GM12878 (cell line): ENCODE measurements at regions not wholly inside any gene's neighbourhood (a gene's known extent, or its start where the extent isn't known, plus 50 kb on each side); places are given as distances from the start of the nearest gene placed in this dataset.

Experiments
- ATAC-seq: fragments of 200-7000 bp; cut with Tn5 transposase; 3 replicates; pipeline ENCODE4 v1.9.1; 2020; ENCODE audit warnings: mild to moderate bottlenecking, moderate library complexity
- BruUV-seq: library from RNA; stranded (reverse); fragments of 400-500 nt; replicated peaks from 2 replicates; lab custom pipeline; 2021; lab: Mats Ljungman, UMichigan
- CTCF ChIA-PET: fragments of 300-600 bp; sonication (Branson Sonifier 250); formaldehyde crosslinking; extraction: SDS; loops from one replicate; lab custom pipeline; 2021; ENCODE audit warnings: inconsistent platforms; lab: Yijun Ruan, JAX
- POLR2A ChIA-PET: fragments of 350-600 bp; formaldehyde crosslinking; extraction: SDS; loops from one replicate; lab custom pipeline; 2021; ENCODE audit warnings: inconsistent platforms; lab: Charles Lee
- RAD21 ChIA-PET: fragments of 300-600 bp; sonication (Branson Sonifier 250); formaldehyde crosslinking; loops from one replicate; lab custom pipeline; 2023; ENCODE audit warnings: antibody characterized with exemption; ENCODE audit not compliant: unreplicated experiment; lab: Charles Lee
- SMC1A ChIA-PET: fragments of 300-600 bp; sonication (Branson Sonifier 250); formaldehyde crosslinking; loops from one replicate; lab custom pipeline; 2023; ENCODE audit not compliant: unreplicated experiment, uncharacterized antibody; lab: Charles Lee
- DNase-seq: peaks from one replicate; pipeline ENCODE4 v3.0.0-alpha.2; 2011; ENCODE audit warnings: low read depth, low spot score
- FAIRE-seq: peaks from 3 replicates; lab custom pipeline; 2011; peaks lifted over from hg19 to GRCh38; lab: Jason Lieb, UNC
- H2AFZ ChIP-seq: 2 replicates; pipeline ENCODE4 v1.6.0; 2011; ENCODE audit warnings: low read depth, low read length, control low read depth; ENCODE audit not compliant: control insufficient read depth
- H3K27ac ChIP-seq: 2 replicates; pipeline ENCODE4 v1.5.1; 2011; ENCODE audit warnings: control low read depth; ENCODE audit not compliant: control insufficient read depth, insufficient read depth
- H3K27me3 ChIP-seq, 2 experiments: replicated peaks in 1 of 2; 2 replicates each; pipeline versions ENCODE4 v1.6.0 to v1.6.1; 2011; ENCODE audit warnings: low read length in 1 of 2; ENCODE audit not compliant: control insufficient read depth in 2 of 2, insufficient read depth in 2 of 2
- H3K36me3 ChIP-seq, 2 experiments: 2 replicates each; pipeline ENCODE4 v1.5.1; 2011; ENCODE audit warnings: low read length in 1 of 2; ENCODE audit not compliant: control insufficient read depth in 2 of 2, insufficient read depth in 2 of 2
- H3K4me1 ChIP-seq: 2 replicates; pipeline ENCODE4 v1.6.1; 2011; ENCODE audit warnings: mild to moderate bottlenecking, low read length, moderate library complexity, mixed read lengths; ENCODE audit not compliant: control insufficient read depth, insufficient read depth
- H3K4me2 ChIP-seq: 2 replicates; pipeline ENCODE4 v1.6.0; 2011; ENCODE audit warnings: control low read depth; ENCODE audit not compliant: control insufficient read depth, insufficient read depth
- H3K4me3 ChIP-seq: fragments of 200-600 bp; sonication (generic); 2 replicates; pipeline ENCODE4 v1.5.1; 2016
- H3K79me2 ChIP-seq: 2 replicates; pipeline ENCODE4 v1.6.0; 2011; ENCODE audit warnings: low read length; ENCODE audit not compliant: control insufficient read depth, insufficient read depth
- H3K9ac ChIP-seq: 2 replicates; pipeline ENCODE4 v1.8.0; 2011; ENCODE audit warnings: low read length, control low read depth, mixed read lengths; ENCODE audit not compliant: control insufficient read depth, insufficient read depth
- H3K9me3 ChIP-seq: replicated peaks from 3 replicates; pipeline ENCODE4 v1.5.1; 2011; ENCODE audit warnings: mild to moderate bottlenecking, low read length; ENCODE audit not compliant: control insufficient read depth, insufficient read depth
- H4K20me1 ChIP-seq: 2 replicates; pipeline ENCODE4 v1.6.0; 2011; ENCODE audit not compliant: control insufficient read depth, insufficient read depth
- ESRRA ChIP-seq: IDR thresholded peaks from 2 replicates; pipeline ENCODE4 v1.6.1; 2012; ENCODE audit warnings: mild to moderate bottlenecking, low read length, improper control_type of control experiment
- HDAC2 ChIP-seq: fragments of 200-600 bp; sonication (generic); IDR thresholded peaks from 2 replicates; pipeline ENCODE4 v1.6.1; 2017
- MTA2 ChIP-seq: fragments of 450-650 bp; IDR thresholded peaks from 2 replicates; pipeline ENCODE4 v1.6.1; 2016; ENCODE audit warnings: low read depth, mild to moderate bottlenecking, moderate library complexity
- MYC ChIP-seq: IDR thresholded peaks from 2 replicates; pipeline ENCODE4 v1.6.1; 2011; ENCODE audit warnings: mild to moderate bottlenecking, low read length, moderate library complexity, inconsistent platforms; ENCODE audit not compliant: insufficient read depth, insufficient replicate concordance, insufficient read length, severe bottlenecking
- NR2C2 ChIP-seq: IDR thresholded peaks from 2 replicates; pipeline ENCODE4 v1.6.1; 2011; ENCODE audit warnings: borderline replicate concordance, low read depth; ENCODE audit not compliant: control insufficient read depth, insufficient read length
- PAX8 ChIP-seq: fragments of 450-650 bp; IDR thresholded peaks from 2 replicates; pipeline ENCODE4 v1.6.1; 2017; ENCODE audit warnings: mild to moderate bottlenecking, moderate library complexity
- PBX3 ChIP-seq: IDR thresholded peaks from 2 replicates; pipeline ENCODE4 v1.6.1; 2011; ENCODE audit warnings: mild to moderate bottlenecking, low read depth, low read length, moderate library complexity; ENCODE audit not compliant: insufficient replicate concordance
- RELB ChIP-seq: fragments of 450-650 bp; IDR thresholded peaks from 2 replicates; pipeline ENCODE4 v1.6.1; 2017; ENCODE audit warnings: low read depth, mild to moderate bottlenecking, moderate library complexity
- SREBF1 ChIP-seq: IDR thresholded peaks from 2 replicates; pipeline ENCODE4 v1.6.1; 2012; ENCODE audit warnings: mild to moderate bottlenecking, low read length
- TAF1 ChIP-seq: IDR thresholded peaks from 2 replicates; pipeline ENCODE4 v1.6.1; 2011; ENCODE audit warnings: mild to moderate bottlenecking, low read depth, low read length, borderline replicate concordance
- USF1 ChIP-seq: IDR thresholded peaks from 2 replicates; pipeline ENCODE4 v1.6.1; 2011; ENCODE audit warnings: borderline replicate concordance, low read depth, mild to moderate bottlenecking, moderate library complexity, mixed read lengths, low read length; ENCODE audit not compliant: insufficient read depth; ENCODE audit errors: extremely low read length
- YBX1 ChIP-seq: fragments of 450-650 bp; IDR thresholded peaks from 2 replicates; pipeline ENCODE4 v1.6.1; 2016; ENCODE audit warnings: antibody characterized with exemption
- WGBS: methylation state at CpG from one replicate; pipeline ENCODE4 v1.1.6; 2016; ENCODE audit warnings: low lambda C conversion rate; ENCODE audit not compliant: insufficient replicate concordance, insufficient coverage; ENCODE audit errors: missing lambda C conversion rate; 5-methylcytosine and 5-hydroxymethylcytosine counted together
- in situ Hi-C: fragments of 300-500 bp; cut with MboI; formaldehyde crosslinking; loops from 9 replicates; pipeline ENCODE4 v1.14.3; 2018; ENCODE audit warnings: mixed read lengths
- intact Hi-C: fragments of 100-400 bp; cut with micrococcal nuclease; formaldehyde crosslinking; loops from one replicate; pipeline ENCODE4 v1.14.2; 2022; ENCODE audit not compliant: unreplicated experiment

- no peak for FAIRE-seq
- H3K27me3 ChIP-seq, result peaks cover 0 to 2% of the 10 kb centered on the region in 2 experiments; a peak in 1 of 4 replicates
- CTCF ChIA-PET, result no interaction called here
- H3K4me2 ChIP-seq, result no peak overlapping the region
- in situ Hi-C loops (no loop called here), intact Hi-C loops (no loop called here)
- RAD21 ChIA-PET, result no interaction called here
- no peaks in the 10 kb centered on the region for H3K4me1 ChIP-seq
- 74% methylated on average over 6 of the region's 6 CpGs for WGBS
- no peak overlapping the region for H3K4me3 ChIP-seq
- POLR2A ChIA-PET, result no interaction called here
- no peak for ATAC-seq
- no TSS peak for BruUV-seq
- no peaks in the 10 kb centered on the region for H3K79me2 ChIP-seq
- H4K20me1 ChIP-seq, result no peaks in the 10 kb centered on the region
- no peak for TF ChIP-seq MTA2
- no peak for TF ChIP-seq MYC
- no peak for TF ChIP-seq YBX1
- no peak for TF ChIP-seq NR2C2
- TF ChIP-seq RELB, result no peak
- no peak for DNase-seq
- H3K36me3 ChIP-seq, result no peaks in the 10 kb centered on the region
- no peaks in the 10 kb centered on the region; the same call in 2 of the 3 replicates for H3K9me3 ChIP-seq
- SMC1A ChIA-PET, result no interaction called here
- H2AFZ ChIP-seq, result no peak overlapping the region
- H3K9ac ChIP-seq, result no peak overlapping the region
- no peak overlapping the region for H3K27ac ChIP-seq
These were observed 260.3 kb downstream of the BCAT1 start for GRCh38 chr12:24688601-24689000.

- Histone ChIP-seq H3K27me3 (peaks cover 0 to 4% of the 10 kb centered on the region in 2 experiments; a peak in 1 of 4 replicates), H3K36me3 (no peaks in the 10 kb centered on the region), H3K4me1 (no peaks in the 10 kb centered on the region), H3K4me2 (no peak overlapping the region), H3K4me3 (no peak overlapping the region), H3K27ac (no peak overlapping the region), H3K9ac (no peak overlapping the region), H3K79me2 (no peaks in the 10 kb centered on the region), H3K9me3 (no peaks in the 10 kb centered on the region), H4K20me1 (no peaks in the 10 kb centered on the region), H2AFZ (no peak overlapping the region)
- no peak for ATAC-seq
- RAD21 ChIA-PET, result no interaction called here
- no peak for DNase-seq
- SMC1A ChIA-PET, result interaction anchor here (1.0 to 1.3 kb wide), 3 partner anchors 11 to 572 kb away, joined by 3 read pairs; no protein-coding TSS in a partner anchor
- 63% methylated on average over 3 of the region's 3 CpGs for WGBS
- POLR2A ChIA-PET, result no interaction called here
- in situ Hi-C loops, result no loop called here
- FAIRE-seq, result no peak
- no TSS peak for BruUV-seq
- intact Hi-C loops, result no loop called here
- CTCF ChIA-PET, result interaction anchor here (1.0 to 1.1 kb wide), 2 partner anchors 11 to 16 kb away, joined by 3 read pairs; no protein-coding TSS in a partner anchor
- TF ChIP-seq TAF1 (no peak), PBX3 (no peak), HDAC2 (no peak), SREBF1 (no peak), PAX8 (no peak), USF1 (no peak), ESRRA (no peak)
These were observed 267.3 kb downstream of the BCAT1 start for GRCh38 chr12:24681570-24681969.
